ENCODE measurements at regions not wholly inside any gene's neighbourhood (a gene's known extent, or its start where the extent isn't known, plus 50 kb on each side); places are given as distances from the start of the nearest gene placed in this dataset.
A peak's percentile ranks its signal among the peaks of the same experiment; 100 is the strongest.
"Not testable (repeated sequence)": the region's sequence is repeated elsewhere in the genome, so short reads cannot be mapped to it uniquely, and the experiment has no call there.

- CTCF ChIA-PET; DNase-seq (ENCODE audit: extremely low spot score); POLR2A ChIA-PET: not testable (repeated sequence)
Measured at GRCh38 chr3:125775606-125776294, 180.5 kb upstream of the OSBPL11 start.

GRCh38 chr3:125779276-125779675 is 184.0 kb upstream of the OSBPL11 start:
- CTCF ChIA-PET = not testable (repeated sequence)

GRCh38 chr3:125779918-125780317 is 184.6 kb upstream of the OSBPL11 start:
- POLR2A ChIA-PET; CTCF ChIA-PET; DNase-seq (ENCODE audit: extremely low spot score): not testable (repeated sequence)

More at GRCh38 chr3:125779276-125779675, 184.0 kb upstream of the OSBPL11 start:
- DNase-seq (ENCODE audit: extremely low spot score); POLR2A ChIA-PET: not testable (repeated sequence)

GRCh38 chr3:125781678-125782077 is 186.4 kb upstream of the OSBPL11 start:
- DNase-seq (ENCODE audit: extremely low spot score); CTCF ChIA-PET; POLR2A ChIA-PET: not testable (repeated sequence)

- POLR2A ChIA-PET; CTCF ChIA-PET; DNase-seq (ENCODE audit: extremely low spot score): not testable (repeated sequence)
- TF ChIP-seq ELF4 (IDR thresholded peaks at IDR 0.05) = peak; percentile 57; the same call in 1 of the 2 replicates
Measured at GRCh38 chr3:125790312-125790711, 178.7 kb upstream of the ROPN1B start.

GRCh38 chr3:125791021-125791420 is 178.0 kb upstream of the ROPN1B start:
- CTCF ChIA-PET, POLR2A ChIA-PET: not testable (repeated sequence)

GRCh38 chr3:125810010-125810409 is 159.0 kb upstream of the ROPN1B start:
- POLR2A ChIA-PET; CTCF ChIA-PET; DNase-seq (ENCODE audit: extremely low spot score): not testable (repeated sequence)

More at GRCh38 chr3:125791021-125791420, 178.0 kb upstream of the ROPN1B start:
- not testable (repeated sequence) for DNase-seq (ENCODE audit: extremely low spot score)

GRCh38 chr3:125822175-125822574 is 146.8 kb upstream of the ROPN1B start:
- DNase-seq (ENCODE audit: extremely low spot score); POLR2A ChIA-PET; CTCF ChIA-PET: not testable (repeated sequence)

- POLR2A ChIA-PET; CTCF ChIA-PET; DNase-seq (ENCODE audit: extremely low spot score): not testable (repeated sequence)
Measured at GRCh38 chr3:125831005-125831750, 137.8 kb upstream of the ROPN1B start.

- DNase-seq (ENCODE audit: extremely low spot score); POLR2A ChIA-PET; CTCF ChIA-PET: not testable (repeated sequence)
Measured at GRCh38 chr3:125835562-125835961, 133.4 kb upstream of the ROPN1B start.

- DNase-seq (ENCODE audit: extremely low spot score); CTCF ChIA-PET: not testable (repeated sequence)
Measured at GRCh38 chr3:125836011-125836551, 132.9 kb upstream of the ROPN1B start.

GRCh38 chr3:125836786-125837185 is 132.2 kb upstream of the ROPN1B start:
- CTCF ChIA-PET; DNase-seq (ENCODE audit: extremely low spot score); POLR2A ChIA-PET: not testable (repeated sequence)

More at GRCh38 chr3:125836011-125836551, 132.9 kb upstream of the ROPN1B start:
- POLR2A ChIA-PET = not testable (repeated sequence)

GRCh38 chr3:125838857-125839256 is 130.1 kb upstream of the ROPN1B start:
- POLR2A ChIA-PET; DNase-seq (ENCODE audit: extremely low spot score); CTCF ChIA-PET: not testable (repeated sequence)

GRCh38 chr3:125840465-125840864 is 128.5 kb upstream of the ROPN1B start:
- POLR2A ChIA-PET; DNase-seq (ENCODE audit: extremely low spot score); CTCF ChIA-PET: not testable (repeated sequence)

GRCh38 chr3:125847966-125848365 is 121.0 kb upstream of the ROPN1B start:
- CTCF ChIA-PET; POLR2A ChIA-PET; DNase-seq (ENCODE audit: extremely low spot score): not testable (repeated sequence)

GRCh38 chr3:125855006-125855405 is 114.0 kb upstream of the ROPN1B start:
- CTCF ChIA-PET; DNase-seq (ENCODE audit: extremely low spot score); POLR2A ChIA-PET: not testable (repeated sequence)

- POLR2A ChIA-PET; DNase-seq (ENCODE audit: extremely low spot score); CTCF ChIA-PET: not testable (repeated sequence)
Measured at GRCh38 chr3:125860547-125860946, 108.4 kb upstream of the ROPN1B start.

GRCh38 chr3:125862841-125863254 is 106.1 kb upstream of the ROPN1B start:
- POLR2A ChIA-PET; CTCF ChIA-PET; DNase-seq (ENCODE audit: extremely low spot score): not testable (repeated sequence)

- DNase-seq (ENCODE audit: extremely low spot score); CTCF ChIA-PET; POLR2A ChIA-PET: not testable (repeated sequence)
Measured at GRCh38 chr3:125864532-125864931, 104.4 kb upstream of the ROPN1B start.
